Neural cell (in vitro differentiated cells): ENCODE measurements at regions not wholly inside any gene's neighbourhood (a gene's known extent, or its start where the extent isn't known, plus 50 kb on each side); places are given as distances from the start of the nearest gene placed in this dataset.

Source experiments
- EP300 ChIP-seq: fragments of 450-650 bp; conservative IDR thresholded peaks from 2 replicates; pipeline ENCODE4 v1.6.1; 2014; ENCODE audit warnings: antibody characterized with exemption, mild to moderate bottlenecking, moderate library complexity; ENCODE audit not compliant: poor library complexity, severe bottlenecking
- EZH2 ChIP-seq: fragments of 200-600, 300-800 bp; shearing (Covaris generic), sonication (generic); IDR thresholded peaks from 2 replicates; pipeline ENCODE4 v1.6.1; 2014; ENCODE audit warnings: antibody characterized with exemption, low read length, borderline replicate concordance, mild to moderate bottlenecking; ENCODE audit not compliant: insufficient read depth, poor library complexity, severe bottlenecking
- MXI1 ChIP-seq: fragments of 450-650 bp; conservative IDR thresholded peaks from 2 replicates; pipeline ENCODE4 v1.6.1; 2014; ENCODE audit warnings: antibody characterized with exemption, mild to moderate bottlenecking; ENCODE audit not compliant: poor library complexity, severe bottlenecking
- POLR2AphosphoS5 ChIP-seq: IDR thresholded peaks from 2 replicates; pipeline ENCODE4 v1.6.1; 2012
- RAD21 ChIP-seq: fragments of 450-650 bp; conservative IDR thresholded peaks from 2 replicates; pipeline ENCODE4 v1.6.1; 2014; ENCODE audit warnings: antibody characterized with exemption, mild to moderate bottlenecking, moderate library complexity
- SMC3 ChIP-seq: fragments of 450-650 bp; conservative IDR thresholded peaks from 2 replicates; pipeline ENCODE4 v1.6.1; 2014; ENCODE audit warnings: antibody characterized with exemption, mild to moderate bottlenecking, moderate library complexity; ENCODE audit not compliant: poor library complexity
- TAF1 ChIP-seq: IDR thresholded peaks from 2 replicates; pipeline ENCODE4 v1.6.1; 2012; ENCODE audit warnings: low read depth
- TF ChIP-seq, protein P1 (sequence below): fragments of 450-650 bp; IDR thresholded peaks from 2 replicates; pipeline ENCODE4 v1.5.1; 2014; ENCODE audit warnings: antibody characterized with exemption, mild to moderate bottlenecking, moderate library complexity; ENCODE audit not compliant: poor library complexity, severe bottlenecking
- TF ChIP-seq, protein P2 (sequence below): IDR thresholded peaks from 2 replicates; pipeline ENCODE4 v1.6.1; 2012; ENCODE audit warnings: borderline replicate concordance

DNA sequence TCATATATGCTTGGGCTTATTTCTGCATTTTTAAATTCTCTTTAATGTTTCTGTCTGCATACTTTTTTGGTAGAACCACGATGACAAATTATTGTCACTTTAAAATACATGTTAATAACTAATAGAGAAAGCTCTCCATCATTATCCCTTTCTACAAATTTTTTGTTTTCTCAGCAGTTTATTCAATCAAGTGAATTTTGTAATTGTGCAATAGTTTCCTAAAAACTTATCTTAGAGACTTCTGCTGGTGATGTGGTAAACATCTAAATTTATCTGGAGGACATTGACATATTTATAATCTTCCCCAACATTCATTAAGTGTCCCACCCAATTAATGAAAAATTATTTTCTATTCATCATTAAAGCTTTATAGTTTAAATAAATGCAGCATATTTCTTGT lies 215.3 kb downstream of the MEX3B start:
- TF ChIP-seq EP300, result no peak
- no peak for TF ChIP-seq EZH2
- TF ChIP-seq, protein P1, sequence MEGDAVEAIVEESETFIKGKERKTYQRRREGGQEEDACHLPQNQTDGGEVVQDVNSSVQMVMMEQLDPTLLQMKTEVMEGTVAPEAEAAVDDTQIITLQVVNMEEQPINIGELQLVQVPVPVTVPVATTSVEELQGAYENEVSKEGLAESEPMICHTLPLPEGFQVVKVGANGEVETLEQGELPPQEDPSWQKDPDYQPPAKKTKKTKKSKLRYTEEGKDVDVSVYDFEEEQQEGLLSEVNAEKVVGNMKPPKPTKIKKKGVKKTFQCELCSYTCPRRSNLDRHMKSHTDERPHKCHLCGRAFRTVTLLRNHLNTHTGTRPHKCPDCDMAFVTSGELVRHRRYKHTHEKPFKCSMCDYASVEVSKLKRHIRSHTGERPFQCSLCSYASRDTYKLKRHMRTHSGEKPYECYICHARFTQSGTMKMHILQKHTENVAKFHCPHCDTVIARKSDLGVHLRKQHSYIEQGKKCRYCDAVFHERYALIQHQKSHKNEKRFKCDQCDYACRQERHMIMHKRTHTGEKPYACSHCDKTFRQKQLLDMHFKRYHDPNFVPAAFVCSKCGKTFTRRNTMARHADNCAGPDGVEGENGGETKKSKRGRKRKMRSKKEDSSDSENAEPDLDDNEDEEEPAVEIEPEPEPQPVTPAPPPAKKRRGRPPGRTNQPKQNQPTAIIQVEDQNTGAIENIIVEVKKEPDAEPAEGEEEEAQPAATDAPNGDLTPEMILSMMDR, result no peak
- no peak for TF ChIP-seq POLR2AphosphoS5
- TF ChIP-seq, protein P2, sequence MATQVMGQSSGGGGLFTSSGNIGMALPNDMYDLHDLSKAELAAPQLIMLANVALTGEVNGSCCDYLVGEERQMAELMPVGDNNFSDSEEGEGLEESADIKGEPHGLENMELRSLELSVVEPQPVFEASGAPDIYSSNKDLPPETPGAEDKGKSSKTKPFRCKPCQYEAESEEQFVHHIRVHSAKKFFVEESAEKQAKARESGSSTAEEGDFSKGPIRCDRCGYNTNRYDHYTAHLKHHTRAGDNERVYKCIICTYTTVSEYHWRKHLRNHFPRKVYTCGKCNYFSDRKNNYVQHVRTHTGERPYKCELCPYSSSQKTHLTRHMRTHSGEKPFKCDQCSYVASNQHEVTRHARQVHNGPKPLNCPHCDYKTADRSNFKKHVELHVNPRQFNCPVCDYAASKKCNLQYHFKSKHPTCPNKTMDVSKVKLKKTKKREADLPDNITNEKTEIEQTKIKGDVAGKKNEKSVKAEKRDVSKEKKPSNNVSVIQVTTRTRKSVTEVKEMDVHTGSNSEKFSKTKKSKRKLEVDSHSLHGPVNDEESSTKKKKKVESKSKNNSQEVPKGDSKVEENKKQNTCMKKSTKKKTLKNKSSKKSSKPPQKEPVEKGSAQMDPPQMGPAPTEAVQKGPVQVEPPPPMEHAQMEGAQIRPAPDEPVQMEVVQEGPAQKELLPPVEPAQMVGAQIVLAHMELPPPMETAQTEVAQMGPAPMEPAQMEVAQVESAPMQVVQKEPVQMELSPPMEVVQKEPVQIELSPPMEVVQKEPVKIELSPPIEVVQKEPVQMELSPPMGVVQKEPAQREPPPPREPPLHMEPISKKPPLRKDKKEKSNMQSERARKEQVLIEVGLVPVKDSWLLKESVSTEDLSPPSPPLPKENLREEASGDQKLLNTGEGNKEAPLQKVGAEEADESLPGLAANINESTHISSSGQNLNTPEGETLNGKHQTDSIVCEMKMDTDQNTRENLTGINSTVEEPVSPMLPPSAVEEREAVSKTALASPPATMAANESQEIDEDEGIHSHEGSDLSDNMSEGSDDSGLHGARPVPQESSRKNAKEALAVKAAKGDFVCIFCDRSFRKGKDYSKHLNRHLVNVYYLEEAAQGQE, result no peak
- TF ChIP-seq MXI1, result no peak
- no peak for TF ChIP-seq RAD21
- TF ChIP-seq SMC3, result no peak
- no peak for TF ChIP-seq TAF1
